ENCODE measurements at regions not wholly inside any gene's neighbourhood (a gene's known extent, or its start where the extent isn't known, plus 50 kb on each side); places are given as distances from the start of the nearest gene placed in this dataset.

DNA sequence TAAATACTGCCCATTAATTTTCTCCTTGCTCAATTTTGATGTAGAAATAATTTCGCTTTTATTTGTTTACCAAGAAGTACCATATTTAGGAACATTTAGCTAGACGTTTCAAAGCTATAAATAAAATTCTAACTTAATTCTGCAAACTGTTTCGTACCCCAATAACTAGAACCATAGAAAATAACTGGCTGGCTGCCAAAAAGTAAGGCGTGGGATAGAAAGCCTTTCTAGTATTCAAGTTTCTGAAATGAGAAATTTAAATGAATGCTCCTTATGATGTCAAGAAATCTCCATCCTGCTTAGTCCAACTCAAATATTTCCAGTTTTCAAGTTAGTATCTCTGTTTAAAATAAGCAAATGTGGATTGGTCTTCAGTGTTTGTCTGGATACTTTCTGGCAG is 167.4 kb downstream of the FBXO8 start:
- Histone ChIP-seq H2BK15ac (ENCODE audit: low read depth, poor library complexity, severe bottlenecking) (no peak overlapping the region), H3K9me3 (ENCODE audit: control insufficient read depth, low read length) (no peaks in the 10 kb centered on the region), H2BK120ac (ENCODE audit: low read depth, low read length) (no peak overlapping the region), H2AK5ac (ENCODE audit: low read length, severe bottlenecking) (no peak overlapping the region), H3K14ac (ENCODE audit: low read length in 2 of 2) (no peak overlapping the region), H3K79me1 (replicated peaks; ENCODE audit: low read length, poor library complexity, severe bottlenecking) (no peaks in the 10 kb centered on the region), H2AFZ (ENCODE audit: low read depth, low read length) (no peak overlapping the region), H3K9ac (ENCODE audit: low read length) (no peak overlapping the region), H3K27ac (ENCODE audit: low read length, poor library complexity, severe bottlenecking) (no peak overlapping the region), H3K27me3 (ENCODE audit: control insufficient read depth in 1 of 2, insufficient read depth in 1 of 2, low read length in 2 of 2) (no peaks in the 10 kb centered on the region), H3K4me1 (ENCODE audit: control insufficient read depth, insufficient read depth, low read depth, low read length) (peaks cover 1% of the 10 kb centered on the region), H2BK5ac (ENCODE audit: low read depth, low read length, poor library complexity, severe bottlenecking) (no peak overlapping the region), H4K8ac (ENCODE audit: low read length) (no peak overlapping the region), H3K4me3 (ENCODE audit: insufficient read depth in 1 of 2, low read depth in 1 of 2, low read length in 2 of 2) (no peak overlapping the region), H2BK12ac (ENCODE audit: low read length in 2 of 2) (no peak overlapping the region), H3K18ac (ENCODE audit: low read depth in 1 of 2, low read length in 2 of 2) (no peak overlapping the region), H3K36me3 (ENCODE audit: control insufficient read depth in 1 of 2, insufficient read depth in 2 of 2, low read depth in 1 of 2, low read length in 2 of 2) (no peaks in the 10 kb centered on the region), H3K4me2 (ENCODE audit: low read length, poor library complexity, severe bottlenecking) (no peak overlapping the region), H3K23ac (ENCODE audit: low read length in 2 of 2) (no peak overlapping the region), H4K91ac (ENCODE audit: low read length) (no peak overlapping the region), H3K4ac (ENCODE audit: low read depth in 1 of 2, low read length in 2 of 2) (no peak overlapping the region)
- WGBS, result 87% methylated on average over 3 of the region's 4 CpGs
- no peak for DNase-seq

DNA sequence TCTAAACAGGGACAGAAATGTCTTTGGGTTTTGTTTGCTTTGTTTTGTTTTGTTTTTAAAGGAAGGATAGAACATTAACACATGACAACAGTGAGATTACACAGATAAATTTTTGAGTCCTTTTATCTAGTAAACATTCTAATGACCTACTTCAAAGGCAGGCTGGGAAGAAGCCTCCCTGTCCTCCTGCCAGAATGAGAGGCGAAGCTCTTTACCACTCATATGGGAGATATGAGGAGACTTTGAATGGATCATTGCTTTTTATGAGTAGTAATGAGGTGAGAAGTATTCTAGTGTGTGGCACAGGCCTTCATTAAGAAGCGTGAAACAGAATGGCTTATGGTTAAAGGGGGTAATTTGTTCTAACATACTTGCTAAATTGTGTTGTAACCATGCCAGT is 172.0 kb downstream of the FBXO8 start:
- WGBS, result 25% methylated on average over 2 of the region's 2 CpGs
- no peaks in the 10 kb centered on the region for H3K4me1 ChIP-seq (ENCODE audit: control insufficient read depth, insufficient read depth, low read depth, low read length)
- DNase-seq, result peak; percentile 45

GRCh38 chr4:174110180-174110579 is 173.3 kb downstream of the FBXO8 start:
- Histone ChIP-seq H2AK5ac (ENCODE audit: low read length, severe bottlenecking) (no peak overlapping the region), H4K8ac (ENCODE audit: low read length) (no peak overlapping the region), H2BK12ac (ENCODE audit: low read length in 2 of 2) (no peak overlapping the region), H2AFZ (ENCODE audit: low read depth, low read length) (no peak overlapping the region), H3K27ac (ENCODE audit: low read length, poor library complexity, severe bottlenecking) (no peak overlapping the region), H2BK15ac (ENCODE audit: low read depth, poor library complexity, severe bottlenecking) (no peak overlapping the region), H2BK5ac (ENCODE audit: low read depth, low read length, poor library complexity, severe bottlenecking) (no peak overlapping the region), H3K4me1 (ENCODE audit: control insufficient read depth, insufficient read depth, low read depth, low read length) (no peaks in the 10 kb centered on the region), H3K18ac (ENCODE audit: low read depth in 1 of 2, low read length in 2 of 2) (peak overlapping the region in 1 of 2 experiments; percentile 52), H3K4me3 (ENCODE audit: insufficient read depth in 1 of 2, low read depth in 1 of 2, low read length in 2 of 2) (no peak overlapping the region), H3K4ac (ENCODE audit: low read depth in 1 of 2, low read length in 2 of 2) (no peak overlapping the region), H3K23ac (ENCODE audit: low read length in 2 of 2) (no peak overlapping the region), H3K79me1 (replicated peaks; ENCODE audit: low read length, poor library complexity, severe bottlenecking) (no peaks in the 10 kb centered on the region), H4K91ac (ENCODE audit: low read length) (no peak overlapping the region), H3K9me3 (ENCODE audit: control insufficient read depth, low read length) (no peaks in the 10 kb centered on the region), H3K27me3 (ENCODE audit: control insufficient read depth in 1 of 2, insufficient read depth in 1 of 2, low read length in 2 of 2) (peaks cover 0 to 6% of the 10 kb centered on the region in 2 experiments), H3K4me2 (ENCODE audit: low read length, poor library complexity, severe bottlenecking) (no peak overlapping the region), H3K9ac (ENCODE audit: low read length) (no peak overlapping the region), H3K36me3 (ENCODE audit: control insufficient read depth in 1 of 2, insufficient read depth in 2 of 2, low read depth in 1 of 2, low read length in 2 of 2) (no peaks in the 10 kb centered on the region), H2BK120ac (ENCODE audit: low read depth, low read length) (no peak overlapping the region), H3K14ac (ENCODE audit: low read length in 2 of 2) (no peak overlapping the region)
- 83% methylated on average over 6 of the region's 9 CpGs for WGBS
- DNase-seq, result peak; percentile 20

More for the DNA sequence above, 172.0 kb downstream of the FBXO8 start:
- no peak overlapping the region for H3K9ac ChIP-seq (ENCODE audit: low read length)
- no peak overlapping the region for H3K14ac ChIP-seq (ENCODE audit: low read length in 2 of 2)
- H2BK120ac ChIP-seq (ENCODE audit: low read depth, low read length), result no peak overlapping the region
- H4K91ac ChIP-seq (ENCODE audit: low read length), result no peak overlapping the region
- no peak overlapping the region for H3K4me3 ChIP-seq (ENCODE audit: insufficient read depth in 1 of 2, low read depth in 1 of 2, low read length in 2 of 2)
- H4K8ac ChIP-seq (ENCODE audit: low read length), result no peak overlapping the region
- no peak overlapping the region for H3K4me2 ChIP-seq (ENCODE audit: low read length, poor library complexity, severe bottlenecking)
- H3K23ac ChIP-seq (ENCODE audit: low read length in 2 of 2), result no peak overlapping the region
- no peak overlapping the region for H2AFZ ChIP-seq (ENCODE audit: low read depth, low read length)
- H3K18ac ChIP-seq (ENCODE audit: low read depth in 1 of 2, low read length in 2 of 2), result no peak overlapping the region
- H2BK5ac ChIP-seq (ENCODE audit: low read depth, low read length, poor library complexity, severe bottlenecking), result no peak overlapping the region
- H3K27me3 ChIP-seq (ENCODE audit: control insufficient read depth in 1 of 2, insufficient read depth in 1 of 2, low read length in 2 of 2), result peaks cover 0 to 6% of the 10 kb centered on the region in 2 experiments
- no peak overlapping the region for H2BK15ac ChIP-seq (ENCODE audit: low read depth, poor library complexity, severe bottlenecking)
- H3K4ac ChIP-seq (ENCODE audit: low read depth in 1 of 2, low read length in 2 of 2), result no peak overlapping the region
- H2AK5ac ChIP-seq (ENCODE audit: low read length, severe bottlenecking), result no peak overlapping the region
- no peak overlapping the region for H2BK12ac ChIP-seq (ENCODE audit: low read length in 2 of 2)
- H3K9me3 ChIP-seq (ENCODE audit: control insufficient read depth, low read length), result no peaks in the 10 kb centered on the region
- no peaks in the 10 kb centered on the region for H3K79me1 ChIP-seq (replicated peaks; ENCODE audit: low read length, poor library complexity, severe bottlenecking)
- H3K36me3 ChIP-seq (ENCODE audit: control insufficient read depth in 1 of 2, insufficient read depth in 2 of 2, low read depth in 1 of 2, low read length in 2 of 2), result no peaks in the 10 kb centered on the region
- no peak overlapping the region for H3K27ac ChIP-seq (ENCODE audit: low read length, poor library complexity, severe bottlenecking)

GRCh38 chr4:174107746-174108354 is 175.6 kb downstream of the FBXO8 start:
- WGBS, result 86% methylated on average over 6 of the region's 6 CpGs
- Histone ChIP-seq H3K14ac (ENCODE audit: low read length in 2 of 2) (no peak overlapping the region), H3K9ac (ENCODE audit: low read length) (no peak overlapping the region), H3K4me3 (ENCODE audit: insufficient read depth in 1 of 2, low read depth in 1 of 2, low read length in 2 of 2) (no peak overlapping the region), H3K23ac (ENCODE audit: low read length in 2 of 2) (no peak overlapping the region), H3K79me1 (replicated peaks; ENCODE audit: low read length, poor library complexity, severe bottlenecking) (no peaks in the 10 kb centered on the region), H3K4me2 (ENCODE audit: low read length, poor library complexity, severe bottlenecking) (no peak overlapping the region), H3K27ac (ENCODE audit: low read length, poor library complexity, severe bottlenecking) (no peak overlapping the region), H3K9me3 (ENCODE audit: control insufficient read depth, low read length) (no peaks in the 10 kb centered on the region), H3K4me1 (ENCODE audit: control insufficient read depth, insufficient read depth, low read depth, low read length) (no peaks in the 10 kb centered on the region), H2BK120ac (ENCODE audit: low read depth, low read length) (no peak overlapping the region), H4K91ac (ENCODE audit: low read length) (no peak overlapping the region), H2BK12ac (ENCODE audit: low read length in 2 of 2) (peak overlapping the region in 1 of 2 experiments; percentile 90), H2AFZ (ENCODE audit: low read depth, low read length) (no peak overlapping the region), H2BK5ac (ENCODE audit: low read depth, low read length, poor library complexity, severe bottlenecking) (no peak overlapping the region), H4K8ac (ENCODE audit: low read length) (no peak overlapping the region), H3K4ac (ENCODE audit: low read depth in 1 of 2, low read length in 2 of 2) (no peak overlapping the region), H2BK15ac (ENCODE audit: low read depth, poor library complexity, severe bottlenecking) (peak overlapping the region; percentile 26), H3K18ac (ENCODE audit: low read depth in 1 of 2, low read length in 2 of 2) (peak overlapping the region in 1 of 2 experiments; percentile 68), H2AK5ac (ENCODE audit: low read length, severe bottlenecking) (no peak overlapping the region), H3K27me3 (ENCODE audit: control insufficient read depth in 1 of 2, insufficient read depth in 1 of 2, low read length in 2 of 2) (peaks cover 0 to 6% of the 10 kb centered on the region in 2 experiments), H3K36me3 (ENCODE audit: control insufficient read depth in 1 of 2, insufficient read depth in 2 of 2, low read depth in 1 of 2, low read length in 2 of 2) (no peaks in the 10 kb centered on the region)
- DNase-seq, result no peak

All from mesenchymal stem cell (in vitro differentiated cells and primary cell).